HG03565 (cell line): ENCODE measurements at regions not wholly inside any gene's neighbourhood (a gene's known extent, or its start where the extent isn't known, plus 50 kb on each side); places are given as distances from the start of the nearest gene placed in this dataset.

Source experiments
- ATAC-seq: cut with Tn5 transposase; IDR thresholded peaks from one replicate; pipeline ENCODE4 v1.9.1; 2021; ENCODE audit warnings: mild to moderate bottlenecking, moderate library complexity; ENCODE audit not compliant: unreplicated experiment

GRCh38 chr19:28430214-28430613 is 782.7 kb downstream of the UQCRFS1 start:
- ATAC-seq, result no peak

GRCh38 chr19:28429356-28429755 is 783.6 kb downstream of the UQCRFS1 start:
- ATAC-seq, result no peak

DNA sequence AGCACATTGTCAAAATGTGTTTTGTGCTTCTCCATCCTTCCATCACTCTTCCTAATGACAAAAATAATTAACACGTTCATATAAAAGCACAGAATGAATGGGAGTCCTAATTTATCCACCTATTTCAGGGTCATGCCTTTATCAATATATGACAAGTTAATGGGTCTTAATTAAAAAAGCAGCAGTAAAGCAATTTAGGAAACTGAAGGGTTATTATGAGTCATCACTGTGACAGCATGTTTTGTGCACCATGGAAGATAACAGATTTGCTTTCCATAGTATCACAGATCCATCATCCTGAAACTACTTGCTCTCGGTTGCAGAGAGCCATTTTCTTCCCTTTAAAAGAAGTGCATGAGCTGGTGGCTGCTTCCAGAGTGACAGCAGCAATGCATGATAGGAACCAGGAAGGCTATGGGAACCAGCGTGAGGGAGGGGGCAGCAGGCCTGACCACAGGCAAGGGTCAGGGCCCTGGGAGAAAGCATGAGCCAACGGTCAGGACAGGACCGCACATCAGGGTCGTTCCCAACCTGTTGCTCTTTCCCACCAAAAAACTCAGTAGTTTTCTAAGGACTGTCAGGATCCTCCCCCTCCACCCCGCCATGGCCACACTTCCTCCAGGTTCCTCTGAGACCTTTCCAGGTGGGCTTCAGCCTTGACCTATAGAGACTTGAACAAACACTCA is 784.1 kb downstream of the UQCRFS1 start:
- ATAC-seq, result no peak

DNA sequence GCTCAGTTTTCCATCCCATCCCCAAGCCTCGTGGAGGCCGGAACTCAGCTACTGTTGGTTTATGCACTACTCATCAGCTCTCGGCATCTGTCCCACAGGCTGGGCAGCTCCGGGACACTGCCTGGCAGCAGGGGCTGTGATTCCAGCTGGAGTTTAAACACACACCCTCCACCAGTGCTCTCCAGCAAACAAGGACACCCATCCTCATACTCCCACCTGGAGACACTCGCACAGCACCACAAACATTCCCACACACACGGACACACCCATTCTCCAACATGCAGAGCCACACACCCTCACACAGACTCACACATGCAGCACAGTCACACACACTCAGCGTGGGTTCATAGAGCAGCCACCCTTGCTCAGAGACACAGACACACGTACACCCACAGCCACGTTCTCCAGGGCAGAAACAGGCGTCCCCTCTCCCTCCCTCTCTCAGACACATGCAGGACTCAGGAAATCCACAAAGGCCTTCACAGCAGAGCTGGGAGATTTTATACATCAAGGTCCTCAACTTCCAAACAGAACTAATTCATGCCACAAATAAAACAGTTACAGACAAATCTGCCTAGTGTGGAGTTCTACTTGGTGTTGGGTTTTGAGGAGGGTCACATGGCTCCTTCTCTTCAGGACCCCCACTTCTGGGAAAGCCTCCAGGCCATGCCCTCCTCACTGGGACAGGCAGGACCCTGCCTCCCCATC is 785.4 kb downstream of the UQCRFS1 start:
- no peak for ATAC-seq

GRCh38 chr19:28426730-28427225 is 786.2 kb downstream of the UQCRFS1 start:
- no peak for ATAC-seq

GRCh38 chr19:28426110-28426729 is 786.7 kb downstream of the UQCRFS1 start:
- ATAC-seq, result no peak

- ATAC-seq, result no peak
These were observed 787.7 kb downstream of the UQCRFS1 start for GRCh38 chr19:28425046-28425931.

GRCh38 chr19:28424662-28425045 is 788.3 kb downstream of the UQCRFS1 start:
- no peak for ATAC-seq

DNA sequence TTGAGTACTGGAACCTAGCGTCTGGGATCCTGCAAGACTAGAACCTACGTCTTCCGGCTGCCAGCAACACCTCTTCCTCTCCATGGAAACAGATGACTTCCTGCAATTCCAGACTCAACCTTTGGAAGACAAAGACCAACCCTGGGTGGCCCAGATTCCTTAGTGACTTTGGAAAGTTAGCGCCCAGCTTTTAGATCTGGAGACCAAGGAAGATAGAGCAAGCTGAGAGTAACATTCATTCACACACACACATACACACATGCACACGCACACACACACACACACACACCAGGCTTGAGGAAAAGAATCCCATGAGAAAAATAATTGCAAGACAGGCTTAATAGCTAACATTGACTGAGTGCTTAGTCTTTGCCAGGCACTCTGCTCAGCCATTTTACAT is 788.9 kb downstream of the UQCRFS1 start:
- ATAC-seq, result no peak

DNA sequence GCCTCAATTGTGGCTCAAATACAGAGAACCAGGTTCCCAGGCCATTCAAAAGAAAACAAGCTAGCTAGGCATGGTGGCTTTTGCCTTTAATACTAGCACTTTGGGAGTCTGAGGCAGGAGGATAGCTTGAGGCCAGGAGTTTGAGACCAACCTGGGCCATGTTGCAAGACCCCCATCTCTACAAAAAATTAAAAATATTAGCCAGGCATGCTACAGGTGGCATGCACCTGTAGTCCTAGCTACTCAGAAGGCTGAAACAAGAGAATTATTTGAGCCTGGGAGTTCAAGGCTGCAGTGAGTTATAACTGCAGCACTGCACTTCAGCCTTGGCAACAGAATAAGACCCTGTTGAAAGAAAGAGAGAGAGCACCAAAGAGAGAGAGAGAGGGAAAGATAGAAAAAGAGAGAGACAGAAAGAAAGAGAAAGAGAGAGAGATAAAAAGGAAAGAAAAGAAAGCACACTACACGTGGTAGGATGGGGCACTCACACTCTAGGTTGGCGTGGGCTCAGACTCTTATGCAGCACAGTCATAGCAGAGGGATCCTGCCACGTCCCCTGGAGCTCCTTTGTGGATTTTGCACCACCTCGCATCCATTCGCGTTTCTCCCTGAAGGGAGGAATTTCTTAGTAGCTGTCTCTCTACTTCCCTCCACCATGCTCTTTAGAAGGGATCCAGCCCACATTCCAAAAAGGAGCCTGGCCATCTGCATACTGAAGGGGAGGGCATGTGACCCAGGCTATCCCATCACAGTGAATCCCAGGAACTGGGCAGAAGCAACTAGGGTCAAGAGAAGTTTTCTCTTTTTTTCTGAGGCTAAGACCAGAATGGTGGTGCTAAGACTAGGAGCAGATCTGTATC is 789.9 kb downstream of the UQCRFS1 start:
- no peak for ATAC-seq

- ATAC-seq, result no peak
These were observed 790.9 kb downstream of the UQCRFS1 start for GRCh38 chr19:28422046-28422445.

GRCh38 chr19:28420811-28421550 is 792.0 kb downstream of the UQCRFS1 start:
- no peak for ATAC-seq

GRCh38 chr19:28419312-28419711 is 793.6 kb downstream of the UQCRFS1 start:
- no peak for ATAC-seq

DNA sequence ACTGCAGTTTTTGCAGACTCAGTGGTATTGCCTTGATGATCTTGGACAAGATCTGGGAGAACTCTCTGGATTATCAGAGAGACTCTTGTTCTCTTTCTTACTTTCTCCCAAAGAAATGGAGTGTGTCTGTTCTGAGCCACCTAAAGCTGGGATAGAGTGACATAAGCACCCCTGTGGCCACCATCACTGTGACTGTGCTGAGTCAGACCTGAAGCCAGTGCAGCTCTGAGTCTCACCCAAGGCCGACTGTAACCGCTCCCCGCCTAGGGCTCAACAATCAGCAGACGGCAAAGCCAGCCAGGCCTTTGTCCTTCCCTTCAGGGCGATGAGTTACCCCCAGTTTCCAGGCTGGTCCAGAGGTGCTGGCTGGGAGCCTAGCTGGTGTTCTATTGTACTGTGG is 795.6 kb downstream of the UQCRFS1 start:
- no peak for ATAC-seq

DNA sequence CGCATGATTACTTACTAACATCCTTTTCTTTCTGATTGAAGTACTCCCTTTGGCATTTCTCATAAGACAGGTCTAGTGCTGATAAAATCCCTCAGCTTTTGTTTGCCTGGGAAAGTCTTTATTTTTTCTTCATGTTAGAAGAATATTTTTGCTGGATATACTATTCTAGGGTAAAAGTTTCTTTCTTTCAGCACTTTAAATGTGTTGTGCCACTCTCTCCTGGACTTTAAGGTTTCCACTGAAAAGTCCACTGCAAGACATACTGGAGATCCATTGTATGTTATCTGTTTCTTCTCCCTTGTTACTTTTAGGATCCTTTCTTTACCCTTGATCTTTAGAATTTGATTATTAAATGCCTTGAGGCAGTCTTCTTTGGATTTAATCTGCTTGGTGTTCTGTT is 796.7 kb downstream of the UQCRFS1 start:
- no peak for ATAC-seq

DNA sequence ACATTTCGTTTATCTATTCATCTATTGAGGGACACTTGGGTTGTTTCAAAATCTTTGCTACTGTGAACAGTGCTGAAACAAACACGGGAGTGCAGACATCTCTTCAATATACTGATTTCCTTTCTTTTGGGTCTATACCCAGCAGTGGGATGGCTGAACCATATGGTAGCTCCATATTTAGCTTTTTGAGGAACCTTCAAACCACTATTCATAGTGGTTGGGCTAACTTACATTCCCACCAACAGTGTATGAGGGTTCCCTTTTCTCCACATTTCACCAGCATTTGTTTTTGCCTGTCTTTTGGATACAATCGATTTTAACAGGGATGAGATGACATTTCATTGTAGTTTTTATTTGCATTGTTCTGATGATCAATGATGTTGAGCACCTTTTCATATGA is 798.2 kb downstream of the UQCRFS1 start:
- no peak for ATAC-seq

GRCh38 chr19:28409859-28410258 is 803.1 kb downstream of the UQCRFS1 start:
- no peak for ATAC-seq

DNA sequence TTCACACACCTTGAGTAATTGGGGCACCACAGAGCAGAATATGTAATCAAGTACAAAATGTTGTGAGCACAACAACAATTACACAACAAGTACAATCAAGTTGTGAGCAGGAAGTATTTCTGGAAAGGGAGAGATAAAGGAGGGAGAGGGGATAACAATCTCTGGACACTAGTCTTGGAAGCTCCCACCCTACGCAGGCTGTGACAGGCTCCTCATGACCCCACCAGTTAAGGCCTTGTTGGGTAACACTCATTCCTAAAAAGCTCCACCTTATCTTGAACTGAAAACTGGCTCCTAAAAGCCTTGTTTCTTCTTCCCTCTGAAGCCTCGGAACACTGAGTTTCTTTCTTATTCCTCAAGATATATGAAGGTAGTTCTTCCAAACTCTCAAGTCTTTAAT is 806.0 kb downstream of the UQCRFS1 start:
- no peak for ATAC-seq

GRCh38 chr19:28405346-28405742 is 807.6 kb downstream of the UQCRFS1 start:
- no peak for ATAC-seq
